Erythroblast (primary cell): ENCODE measurements at regions not wholly inside any gene's neighbourhood (a gene's known extent, or its start where the extent isn't known, plus 50 kb on each side); places are given as distances from the start of the nearest gene placed in this dataset.

Experiments used
- GATA1 ChIP-seq: IDR thresholded peaks from 2 replicates; pipeline ENCODE4 v1.6.1; 2011; ENCODE audit warnings: low read depth, mild to moderate bottlenecking, control low read depth, low read length, moderate library complexity
- POLR2A ChIP-seq: IDR thresholded peaks from 2 replicates; pipeline ENCODE4 v1.6.1; 2011; ENCODE audit warnings: mild to moderate bottlenecking, low read length

- TF ChIP-seq POLR2A (no peak), GATA1 (no peak)
Observed at GRCh38 chr12:127174881-127175280, 1092.1 kb upstream of the TMEM132C start.
